NCI-H526 (cell line): ENCODE measurements at regions not wholly inside any gene's neighbourhood (a gene's known extent, or its start where the extent isn't known, plus 50 kb on each side); places are given as distances from the start of the nearest gene placed in this dataset.

Experiments
- DNase-seq, 2 experiments: peaks; one replicate each; lab custom pipeline; 2025; lab: John Stamatoyannopoulos, UW

DNA sequence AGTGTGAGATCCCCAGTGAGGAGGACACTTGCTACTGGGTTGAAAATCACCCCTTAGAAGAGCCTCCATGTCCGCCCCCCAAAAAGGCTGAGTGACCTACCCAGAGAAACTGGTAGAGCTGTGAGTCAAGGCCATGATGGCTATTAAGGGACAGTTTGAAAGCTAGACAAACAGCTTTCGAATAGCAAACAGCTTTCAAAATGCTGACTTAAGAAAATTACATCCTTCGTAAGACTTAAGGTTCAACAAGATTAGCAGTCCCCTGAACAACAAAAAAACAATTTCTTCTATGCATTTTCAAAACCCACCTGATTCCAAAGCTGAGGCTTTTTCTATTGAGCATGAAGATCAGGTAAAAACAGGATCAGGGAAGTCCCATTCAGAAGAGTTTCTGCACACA lies 269.7 kb upstream of the SOX2 start:
- no peak for DNase-seq

DNA sequence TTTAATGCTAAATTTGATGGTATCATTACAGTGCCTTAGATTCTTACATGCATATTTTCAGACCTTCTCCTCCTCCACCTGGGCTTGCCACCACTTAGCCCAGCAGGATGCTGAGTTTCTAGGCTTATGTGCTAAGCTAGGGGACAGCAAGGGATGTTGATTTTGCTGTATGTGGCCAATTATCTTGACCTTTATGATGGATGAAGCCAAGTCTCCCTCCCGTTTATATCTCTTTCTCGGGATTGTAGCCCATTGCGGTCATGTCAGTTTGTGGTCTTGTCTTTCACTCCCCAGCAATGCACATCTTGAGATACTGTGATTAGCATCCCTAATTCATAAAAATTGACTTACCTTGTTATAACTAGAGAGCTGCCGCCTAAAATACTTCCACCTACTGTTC lies 278.7 kb upstream of the SOX2 start:
- DNase-seq = no peak

DNA sequence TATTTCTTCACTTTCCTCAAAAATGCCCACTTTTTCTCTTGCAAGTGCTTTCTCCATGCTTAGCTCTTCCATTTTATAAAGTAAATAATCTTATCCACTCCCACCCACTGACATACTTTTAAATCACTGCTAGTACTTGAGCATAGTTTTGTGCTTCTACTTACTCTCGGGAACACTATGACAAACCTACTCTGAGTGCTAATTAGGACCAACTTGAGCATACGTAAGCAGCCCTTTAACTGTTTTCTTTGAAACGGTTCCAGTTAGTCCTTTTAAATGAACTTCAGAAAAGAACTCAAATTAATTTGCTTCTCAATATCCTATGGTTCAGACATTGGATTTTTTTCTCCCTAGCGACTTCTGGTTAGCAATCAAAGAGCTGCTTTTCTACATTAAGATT lies 280.0 kb upstream of the SOX2 start:
- DNase-seq = no peak

DNA sequence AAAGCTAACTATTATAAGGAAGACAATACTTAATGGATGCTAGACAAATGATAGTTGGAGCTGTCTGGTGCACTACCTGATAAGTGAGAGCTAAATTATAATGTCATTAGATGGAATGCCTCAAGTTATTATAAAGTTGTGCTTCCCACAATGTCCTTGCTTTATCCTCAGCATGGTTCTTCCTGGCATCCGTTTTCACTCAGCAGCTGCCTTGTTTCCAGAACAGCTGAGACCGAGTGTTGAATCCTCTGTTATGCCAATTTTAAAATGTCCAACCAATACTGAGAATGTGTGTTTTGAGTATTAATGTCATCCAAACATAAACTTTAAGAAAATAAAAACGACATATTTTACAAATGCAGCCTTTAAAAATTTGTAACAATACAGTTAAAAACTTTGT lies 286.7 kb upstream of the SOX2 start:
- no peak for DNase-seq

DNA sequence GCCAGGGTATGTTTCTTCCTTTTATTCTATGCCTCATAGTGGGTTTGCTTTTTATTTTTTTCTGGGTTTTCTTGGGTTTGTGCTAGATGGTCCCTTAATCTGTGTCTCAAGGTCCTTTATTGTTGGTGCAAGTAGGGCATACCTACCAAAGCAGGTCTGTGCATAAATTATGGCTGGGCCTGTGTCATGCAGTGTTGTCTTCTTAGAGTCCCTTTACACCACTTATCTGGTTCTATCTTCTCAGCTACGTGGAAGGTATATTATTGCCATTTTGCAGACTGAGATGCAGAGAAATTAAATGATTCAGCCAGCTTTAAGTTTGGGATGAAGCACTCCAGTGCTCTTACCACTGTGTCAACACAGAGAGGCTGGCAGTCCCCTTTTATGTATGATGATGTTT lies 293.5 kb upstream of the SOX2 start:
- no peak for DNase-seq

DNA sequence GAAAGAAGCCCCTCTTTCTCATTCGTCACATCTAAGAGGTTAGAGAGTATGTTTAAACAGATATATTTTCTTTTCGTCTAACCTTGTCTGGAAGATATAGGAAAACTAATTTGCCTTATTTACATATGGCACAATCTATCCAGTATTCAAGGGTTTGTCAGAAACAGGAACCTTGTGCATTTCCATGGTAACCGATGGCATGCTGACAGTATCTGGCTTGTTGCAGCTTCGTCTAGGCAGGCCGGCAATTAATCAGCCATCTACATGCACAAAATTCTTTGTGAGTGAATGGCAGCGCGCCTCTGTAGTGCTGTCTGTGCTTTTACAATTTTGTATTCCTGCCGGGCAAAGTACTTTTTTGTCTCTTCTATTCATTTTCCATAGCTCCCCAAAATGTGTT lies 294.0 kb upstream of the SOX2 start:
- DNase-seq = no peak

DNA sequence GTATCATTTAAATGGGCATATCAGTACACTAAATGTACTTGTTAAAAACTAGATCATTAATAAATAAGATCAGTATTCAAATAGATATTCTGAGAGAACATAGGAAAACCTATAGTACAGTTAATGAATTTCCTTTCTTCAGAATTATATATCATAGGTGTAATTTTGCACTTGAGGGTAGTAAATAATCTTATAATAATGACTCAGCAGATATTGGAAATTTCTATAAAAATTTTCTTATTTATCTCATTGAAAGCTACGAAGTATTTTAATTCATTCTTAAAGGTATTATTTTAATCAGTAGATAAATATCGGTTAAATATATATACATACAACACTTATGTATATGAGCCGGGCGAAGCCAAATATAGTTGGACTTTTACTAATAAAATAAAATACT lies 300.9 kb upstream of the SOX2 start:
- no peak for DNase-seq

DNA sequence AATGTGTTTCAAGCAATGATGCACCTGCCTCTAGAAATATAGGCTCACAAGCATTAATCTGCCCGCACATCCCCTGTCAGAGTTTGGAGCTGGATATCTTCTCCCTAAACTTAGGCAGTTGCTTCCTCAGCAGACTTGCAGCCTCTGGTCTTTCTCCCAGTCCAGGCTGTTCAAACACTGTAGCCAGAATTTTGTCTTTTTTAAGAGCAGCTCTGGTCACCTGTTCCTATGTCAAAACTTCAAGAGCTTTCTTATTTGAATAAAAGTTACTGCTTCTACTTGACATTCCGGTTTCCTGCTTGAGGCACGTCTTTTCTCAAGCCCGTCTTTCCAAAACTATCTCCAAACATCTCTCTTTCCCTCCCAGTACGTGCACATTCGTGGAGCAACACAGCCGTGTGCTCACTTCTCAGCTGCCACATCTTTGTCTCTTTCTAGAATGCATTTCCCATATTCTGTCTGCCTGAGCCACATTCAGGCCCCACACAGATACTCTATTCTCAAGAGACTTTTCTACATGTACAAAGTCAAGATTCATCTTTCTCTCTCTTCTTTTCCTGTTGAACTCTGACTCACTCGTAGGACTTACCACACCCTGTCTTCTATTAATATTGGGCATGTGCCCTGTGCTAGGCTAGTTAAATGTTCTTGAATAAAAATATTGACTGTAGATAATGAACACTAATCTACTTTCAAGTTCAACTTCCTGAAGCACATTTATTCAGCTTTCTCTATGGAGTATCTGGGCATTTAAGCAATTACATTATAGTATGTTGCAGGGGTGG lies 307.7 kb upstream of the SOX2 start:
- DNase-seq = no peak

DNA sequence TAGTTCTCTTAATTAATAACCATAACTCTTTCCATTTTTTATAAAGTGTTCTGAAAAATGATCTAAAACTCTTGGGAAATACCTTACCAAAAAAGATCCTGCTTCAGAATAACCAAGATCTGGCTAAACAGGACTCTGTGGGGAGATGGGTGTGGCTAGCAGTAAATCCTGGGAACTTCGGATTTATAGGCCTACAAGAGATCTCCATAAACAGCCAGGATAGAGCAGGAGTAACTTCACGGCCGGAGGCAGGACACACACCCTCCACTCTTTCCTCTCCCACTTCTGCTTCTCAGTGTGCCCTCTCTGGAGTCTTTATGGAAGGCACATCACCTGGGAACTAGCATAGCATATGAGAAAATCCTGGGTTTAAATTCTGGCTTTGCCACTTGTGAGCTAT lies 309.4 kb upstream of the SOX2 start:
- no peak for DNase-seq

DNA sequence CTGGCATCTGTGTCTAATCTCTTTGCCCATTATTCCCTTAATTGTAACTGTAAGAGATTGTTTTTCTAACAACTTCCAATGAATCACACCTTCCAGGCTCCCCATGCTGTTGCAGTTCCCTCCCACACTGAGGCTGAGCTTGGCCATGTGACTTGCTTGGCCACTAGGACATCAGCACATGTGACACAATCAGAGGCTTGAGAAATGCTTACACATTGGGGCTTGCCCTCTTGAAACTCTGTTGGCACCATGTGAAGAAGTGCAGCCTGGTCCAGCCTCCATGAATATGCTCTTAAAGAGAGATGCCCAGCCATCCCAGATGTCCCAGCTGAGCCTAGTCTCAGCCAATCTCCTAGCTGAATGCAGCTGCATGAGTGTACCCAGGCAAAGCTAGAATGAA lies 326.8 kb upstream of the SOX2 start:
- DNase-seq = no peak

DNA sequence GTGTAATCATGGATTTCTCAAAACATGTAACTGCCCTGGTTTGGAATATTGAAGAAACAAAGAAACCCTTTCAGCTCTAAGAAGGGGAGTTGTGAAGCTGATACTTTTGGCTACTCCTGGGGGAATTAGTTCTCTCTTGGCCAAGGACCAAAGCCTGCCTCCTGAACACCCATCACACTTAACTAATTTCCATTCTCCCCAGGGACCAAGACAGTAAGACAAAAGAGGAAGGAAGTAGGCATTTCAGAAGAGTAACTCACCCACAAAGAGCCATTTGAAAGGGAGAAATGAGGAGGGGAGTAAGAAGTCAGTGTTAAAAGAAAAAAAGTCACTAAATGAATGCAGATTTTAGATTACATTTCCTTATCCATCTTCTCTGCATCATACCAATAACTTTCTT lies 328.0 kb upstream of the SOX2 start:
- DNase-seq = no peak

DNA sequence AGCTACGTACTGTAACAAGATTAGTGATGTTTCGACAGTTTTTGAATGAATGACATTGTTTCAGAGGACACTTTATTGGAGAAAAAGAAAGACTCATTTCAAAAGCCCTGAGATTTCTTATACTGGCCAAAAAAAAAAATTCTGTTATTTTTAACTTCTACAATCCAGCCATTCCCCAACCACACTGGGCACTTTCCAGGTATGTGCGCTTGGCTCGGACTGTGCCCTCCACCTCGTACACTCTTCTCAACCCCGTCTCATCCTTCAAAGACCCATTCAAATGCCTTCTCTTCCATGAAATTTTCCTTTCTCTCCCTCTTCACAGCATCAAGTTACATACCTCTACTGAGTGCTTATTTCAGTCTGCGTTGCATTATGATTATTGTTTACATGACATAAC lies 328.5 kb upstream of the SOX2 start:
- no peak for DNase-seq

DNA sequence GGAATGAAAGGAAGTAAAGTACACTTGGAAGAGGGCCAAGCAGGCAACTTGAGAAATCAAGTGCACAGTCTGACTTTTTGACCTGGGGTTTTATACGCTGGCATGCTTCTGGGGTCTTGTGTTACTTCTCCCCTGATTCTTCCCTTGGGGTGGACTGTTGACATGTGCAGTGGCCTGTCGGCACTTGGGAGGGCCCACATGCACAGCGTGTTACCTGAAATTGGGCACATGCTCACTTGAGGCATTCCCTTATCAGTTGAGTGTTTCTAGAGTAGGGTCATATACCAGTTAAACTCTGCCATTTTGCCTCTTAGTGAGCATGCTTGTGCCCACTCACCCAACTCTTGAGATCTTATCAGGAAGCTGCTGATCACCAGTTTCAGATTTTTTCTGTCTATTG lies 329.1 kb upstream of the SOX2 start:
- no peak for DNase-seq

DNA sequence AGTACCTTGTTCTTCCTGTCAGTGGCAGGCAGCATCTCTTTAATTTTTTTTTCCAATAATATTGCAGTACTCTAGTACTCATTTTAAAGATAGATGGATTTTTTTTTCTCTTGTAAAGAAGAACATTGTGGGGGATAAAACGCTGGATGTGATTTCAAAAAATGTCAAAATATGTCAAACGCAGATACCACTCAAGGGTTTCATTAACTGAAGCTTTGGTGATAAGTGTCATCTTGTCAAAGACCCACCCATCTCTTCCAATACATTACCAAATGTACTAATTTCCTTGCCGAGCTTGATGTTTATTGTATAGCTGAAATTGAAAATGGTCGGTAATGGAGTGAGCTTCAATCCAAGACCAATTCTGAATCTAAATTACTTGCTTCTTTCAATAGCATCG lies 332.4 kb upstream of the SOX2 start:
- no peak for DNase-seq

DNA sequence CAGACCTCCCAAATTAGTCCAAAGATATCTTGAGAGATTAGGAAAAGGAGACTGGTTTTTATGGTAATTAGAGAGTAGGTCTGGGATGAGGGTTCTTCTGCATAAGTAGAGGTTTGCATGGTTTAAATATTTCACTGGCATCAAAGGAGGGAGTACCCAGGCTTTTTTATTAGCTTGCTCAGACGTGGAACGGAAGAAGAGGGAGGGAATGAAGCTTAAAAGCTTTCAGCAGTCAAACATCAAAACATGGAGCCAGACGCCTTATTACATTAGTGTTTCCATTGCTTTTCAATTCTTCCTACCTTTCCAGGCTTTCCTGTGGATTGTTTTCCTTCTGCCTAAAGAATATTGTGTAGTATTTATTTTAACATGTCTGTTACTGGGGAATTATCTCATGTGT lies 342.1 kb upstream of the SOX2 start:
- DNase-seq = no peak

DNA sequence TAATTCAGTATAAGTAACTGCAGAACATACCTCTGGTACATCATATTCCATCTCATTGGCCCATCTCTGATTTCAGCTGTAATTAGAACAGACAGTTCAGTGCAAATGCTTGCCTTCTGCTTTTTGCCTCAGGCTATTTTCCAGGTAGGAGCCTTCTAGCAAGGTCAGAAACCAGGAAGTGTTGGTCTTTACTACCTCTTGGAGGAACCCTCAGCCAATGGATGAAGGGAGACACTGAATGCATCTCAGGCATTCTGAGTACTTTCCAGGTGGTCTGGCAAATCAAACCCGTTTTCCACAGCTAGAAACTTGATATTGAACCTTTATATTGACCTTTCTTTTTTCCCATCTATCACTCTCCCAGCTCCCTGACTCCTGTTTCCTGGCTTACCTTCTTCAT lies 348.5 kb upstream of the SOX2 start:
- no peak for DNase-seq

DNA sequence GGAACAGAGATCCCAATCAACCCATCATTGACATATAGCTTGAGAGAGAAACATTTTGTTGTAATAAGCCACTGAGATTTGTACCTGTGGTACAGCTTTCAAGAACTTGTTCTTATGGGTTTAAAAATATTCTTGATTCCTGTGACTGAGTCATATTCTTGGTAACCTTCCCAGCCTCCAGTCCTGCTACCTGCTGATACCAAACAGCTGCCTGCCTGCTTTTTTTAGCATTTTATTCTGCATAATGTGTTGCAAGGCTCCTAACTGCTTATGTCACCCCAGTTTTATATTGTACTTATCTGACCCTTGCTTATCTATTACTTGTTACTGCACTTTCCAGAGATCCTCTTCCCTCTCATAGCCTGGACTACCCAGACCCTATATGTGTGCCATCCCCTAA lies 349.3 kb upstream of the SOX2 start:
- DNase-seq = no peak

DNA sequence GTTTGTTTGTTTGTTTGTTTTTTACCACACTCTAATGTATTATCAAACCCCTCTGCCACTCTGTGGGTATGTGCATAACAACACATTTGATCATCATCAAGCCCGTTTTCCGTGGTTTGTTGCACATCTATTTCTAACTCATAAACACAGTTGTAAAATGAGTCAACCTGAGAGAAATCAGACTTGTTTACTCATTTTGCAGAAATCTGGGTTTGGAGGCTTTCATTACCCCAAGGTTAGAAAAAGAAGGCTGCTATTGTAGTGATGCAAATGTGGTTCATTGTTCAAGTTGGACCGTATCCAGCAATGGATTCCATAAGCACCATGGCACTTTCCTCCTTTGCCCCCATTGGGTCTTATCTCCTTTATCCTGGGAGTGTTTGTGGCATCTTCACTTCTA lies 353.2 kb upstream of the SOX2 start:
- no peak for DNase-seq

DNA sequence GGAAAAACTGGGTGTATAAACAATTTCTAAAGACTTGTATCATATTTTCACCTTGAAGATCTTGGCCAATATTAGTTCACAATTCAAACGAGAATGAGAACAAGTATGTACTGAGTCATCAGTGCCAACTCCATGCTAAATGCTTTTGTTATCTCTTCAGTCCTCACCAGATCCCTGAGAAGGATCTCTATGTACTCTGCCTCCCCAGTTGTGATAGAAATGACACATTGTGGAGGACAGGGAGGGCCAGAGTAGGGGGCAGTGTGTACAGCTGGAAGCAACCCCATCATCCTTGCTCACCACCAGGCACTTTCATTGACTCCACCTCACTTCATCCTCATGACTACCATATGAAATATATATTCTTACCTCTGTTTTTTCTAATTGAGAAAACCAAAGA lies 353.7 kb upstream of the SOX2 start:
- DNase-seq = no peak

DNA sequence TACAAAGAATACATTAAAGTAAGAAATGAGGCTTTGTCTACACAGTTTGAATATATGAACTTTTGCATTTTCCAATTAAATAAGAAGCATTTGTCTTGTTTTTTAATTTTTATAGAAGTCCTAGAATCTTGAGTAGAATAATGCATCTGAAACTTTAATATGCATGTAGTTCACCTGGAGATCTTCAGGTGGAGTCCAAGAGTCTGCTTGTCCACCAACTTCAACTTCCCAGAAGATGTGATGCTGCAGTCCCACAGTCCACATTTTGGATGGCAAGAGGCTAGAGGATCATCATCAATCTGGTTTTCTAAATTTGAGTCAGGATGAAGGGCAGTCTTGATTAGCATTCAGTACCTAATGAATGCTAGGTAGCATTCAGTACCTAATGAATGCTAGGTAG lies 357.6 kb upstream of the SOX2 start:
- DNase-seq = no peak

DNA sequence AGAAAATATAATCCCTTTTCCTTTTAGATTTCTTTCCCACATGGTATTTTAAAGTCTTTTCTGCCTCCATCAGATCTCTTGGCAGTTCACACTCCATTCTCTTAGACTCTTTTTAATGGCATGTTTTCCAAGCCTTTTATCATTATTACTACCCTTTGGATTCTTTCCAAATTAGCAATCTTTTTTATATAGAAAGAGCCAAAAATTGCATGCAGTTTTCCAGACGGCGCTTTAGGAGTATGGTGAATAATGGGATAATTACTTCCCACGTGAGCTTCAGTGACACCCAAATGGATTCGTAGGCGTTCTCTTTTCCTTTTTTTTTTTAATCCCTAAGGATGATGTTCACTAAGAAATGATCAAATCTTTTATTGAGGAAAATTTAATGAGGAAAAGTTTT lies 354.8 kb upstream of the DNAJC19 start:
- no peak for DNase-seq

DNA sequence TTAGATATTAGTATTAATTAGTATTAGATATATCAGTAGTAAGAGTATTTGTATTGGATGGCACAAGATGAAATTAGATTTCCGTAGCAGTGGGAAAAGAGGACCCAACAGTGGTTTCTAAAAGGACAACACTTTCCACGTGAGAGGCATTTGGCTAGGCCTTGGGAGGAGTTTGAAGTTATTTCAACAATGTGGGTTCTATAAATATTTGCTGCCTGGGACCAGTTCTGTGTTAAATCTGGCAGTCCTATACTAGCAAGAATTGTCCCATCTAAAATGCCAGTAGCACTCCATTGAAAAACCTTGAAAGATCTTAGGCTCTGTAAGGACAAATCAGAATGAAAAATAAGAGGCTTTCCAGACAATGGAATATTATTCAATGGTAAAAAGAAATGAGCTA lies 347.1 kb upstream of the DNAJC19 start:
- DNase-seq = no peak

DNA sequence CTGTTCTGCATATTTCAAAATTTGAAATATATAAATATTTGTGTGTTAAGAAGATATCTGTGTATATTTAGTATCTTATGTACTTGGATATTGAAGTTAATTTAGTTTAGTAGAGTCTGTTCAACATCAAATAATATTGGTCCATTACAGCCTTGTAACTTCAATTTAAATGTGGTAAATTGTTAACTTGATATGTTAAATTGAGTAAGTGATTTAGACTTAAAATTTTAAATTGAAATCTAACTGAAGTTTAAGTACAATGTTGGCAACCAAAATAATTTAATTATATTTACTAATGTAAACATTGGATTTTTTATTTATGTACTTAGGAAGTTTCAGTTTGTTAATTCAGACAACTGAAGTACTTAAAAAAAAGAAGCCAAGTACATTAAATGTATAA lies 343.9 kb upstream of the DNAJC19 start:
- DNase-seq = no peak

DNA sequence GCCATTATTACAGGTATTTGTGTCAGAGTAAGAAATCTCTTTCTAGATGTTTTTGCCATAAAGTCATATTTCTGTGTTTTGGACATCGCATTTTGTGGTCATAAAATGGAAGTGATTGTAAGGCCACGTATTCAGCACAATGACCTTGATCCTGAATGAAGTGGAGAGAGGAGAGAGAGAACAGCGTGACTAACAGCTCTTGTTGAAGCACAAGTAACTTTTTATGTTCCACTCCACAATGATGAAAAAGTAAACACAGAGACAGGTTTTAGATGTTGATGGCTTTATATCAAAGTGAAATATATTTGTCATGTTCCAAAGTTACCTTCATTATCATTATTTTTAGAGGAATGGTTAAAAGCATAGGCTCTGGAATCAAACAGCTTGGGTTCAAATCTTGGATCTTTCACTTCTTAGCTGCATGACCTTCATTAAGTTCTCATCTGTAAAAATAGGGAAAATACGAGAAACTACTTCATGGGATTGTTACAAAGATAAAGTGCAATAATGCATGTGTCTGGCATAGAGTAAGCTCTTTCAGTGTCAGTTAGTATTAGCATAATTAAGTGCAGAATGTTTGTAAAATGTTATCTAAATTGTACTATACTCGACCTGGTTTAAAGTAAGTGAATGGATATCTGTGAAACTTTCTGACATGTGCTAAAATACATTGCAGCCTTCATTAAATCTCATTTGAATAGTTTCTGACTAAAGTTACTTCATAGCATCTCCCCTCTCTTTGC lies 341.5 kb upstream of the DNAJC19 start:
- no peak for DNase-seq
